CD14-positive monocyte (primary cell): ENCODE measurements at regions not wholly inside any gene's neighbourhood (a gene's known extent, or its start where the extent isn't known, plus 50 kb on each side); places are given as distances from the start of the nearest gene placed in this dataset.

Experiments used
- DNase-seq, 3 donors: peaks; one replicate each; pipeline ENCODE4 v3.0.0-alpha.2; 2011 to 2022
- H2AFZ ChIP-seq: 2 replicates; pipeline ENCODE4 v1.6.0; 2012; ENCODE audit warnings: mild to moderate bottlenecking, low read depth, low read length, inconsistent platforms; ENCODE audit not compliant: insufficient read depth, poor library complexity, severe bottlenecking
- H3K27ac ChIP-seq, 2 donors: 1 replicate in 1 of 2; 2 replicates in 1 of 2; pipeline ENCODE4 v1.5.1; 2012 to 2013; ENCODE audit warnings: low read length in 2 of 2, control low read depth in 1 of 2, inconsistent platforms in 1 of 2, low read depth in 1 of 2, mild to moderate bottlenecking in 1 of 2
- H3K27me3 ChIP-seq, 2 donors: one replicate each; pipeline versions ENCODE4 v1.6.0 to v1.6.1; 2011 to 2013; ENCODE audit warnings: low read length in 2 of 2; ENCODE audit not compliant: control insufficient read depth in 2 of 2, insufficient read depth in 2 of 2
- H3K36me3 ChIP-seq, 2 donors: replicated peaks in 1 of 2; 1 replicate in 1 of 2; 2 replicates in 1 of 2; pipeline versions ENCODE4 v1.5.1 to v1.6.1; 2012 to 2013; ENCODE audit warnings: low read length in 2 of 2, control low read depth in 1 of 2, inconsistent platforms in 1 of 2, mild to moderate bottlenecking in 1 of 2; ENCODE audit not compliant: insufficient read depth in 2 of 2, control insufficient read depth in 1 of 2
- H3K4me1 ChIP-seq, 2 donors: 1 replicate in 1 of 2; 2 replicates in 1 of 2; pipeline versions ENCODE4 v1.5.1 to v1.6.1; 2012 to 2013; ENCODE audit warnings: low read length in 2 of 2, control low read depth in 1 of 2, inconsistent platforms in 1 of 2, mild to moderate bottlenecking in 1 of 2, moderate library complexity in 1 of 2; ENCODE audit not compliant: insufficient read depth in 2 of 2, control insufficient read depth in 1 of 2
- H3K4me2 ChIP-seq: replicated peaks from 2 replicates; pipeline ENCODE3; 2012; ENCODE audit warnings: low read length, moderate library complexity, mild to moderate bottlenecking; ENCODE audit not compliant: poor library complexity, severe bottlenecking; ENCODE audit errors: extremely low read depth
- H3K4me3 ChIP-seq, 3 experiments: fragments of 200-600 bp in 1 of 3; sonication (generic) in 1 of 3; replicated peaks in 1 of 3; 1 replicate in 2 of 3; 2 replicates in 1 of 3; pipeline ENCODE4 v1.5.1; 2011 to 2013; ENCODE audit warnings: low read length in 3 of 3, mild to moderate bottlenecking in 3 of 3, control low read depth in 2 of 3, low read depth in 2 of 3, inconsistent platforms in 1 of 3, moderate library complexity in 1 of 3
- H3K79me2 ChIP-seq: 2 replicates; pipeline ENCODE4 v1.6.0; 2012; ENCODE audit warnings: mild to moderate bottlenecking, control low read depth, inconsistent platforms, low read length, moderate library complexity; ENCODE audit not compliant: insufficient read depth
- H3K9ac ChIP-seq: 2 replicates; pipeline ENCODE4 v1.6.0; 2017; ENCODE audit warnings: low read length, mild to moderate bottlenecking; ENCODE audit not compliant: insufficient read depth, poor library complexity, severe bottlenecking
- H3K9me3 ChIP-seq, 2 donors: replicated peaks in 1 of 2; 1 replicate in 1 of 2; 2 replicates in 1 of 2; pipeline versions ENCODE4 v1.5.1 to v1.6.1; 2012 to 2013; ENCODE audit warnings: low read length in 2 of 2, control low read depth in 1 of 2; ENCODE audit not compliant: control insufficient read depth in 1 of 2, insufficient read depth in 1 of 2
- H4K20me1 ChIP-seq: 2 replicates; pipeline ENCODE4 v1.6.0; 2012; ENCODE audit warnings: mild to moderate bottlenecking, low read length, control low read depth, moderate library complexity; ENCODE audit not compliant: insufficient read depth
- H3K27ac Mint-ChIP-seq, 7 donors: one replicate each; pipeline ENCODE4 v1.8.0; 2020; ENCODE audit warnings: mild to moderate bottlenecking in 7 of 7, mixed read lengths in 7 of 7, moderate library complexity in 6 of 7, inconsistent platforms in 2 of 7
- H3K27me3 Mint-ChIP-seq, 3 donors: one replicate each; pipeline ENCODE4 v1.8.0; 2021 to 2022; ENCODE audit warnings: low read depth in 3 of 3, mild to moderate bottlenecking in 3 of 3, mixed read lengths in 3 of 3, moderate library complexity in 3 of 3, inconsistent platforms in 1 of 3
- H3K36me3 Mint-ChIP-seq, 2 donors: one replicate each; pipeline ENCODE4 v1.8.0; 2020; ENCODE audit warnings: mixed read lengths in 2 of 2, inconsistent platforms in 1 of 2, mild to moderate bottlenecking in 1 of 2
- H3K4me1 Mint-ChIP-seq: one replicate; pipeline ENCODE4 v1.8.0; 2020; ENCODE audit warnings: mild to moderate bottlenecking, mixed read lengths
- H3K4me3 Mint-ChIP-seq, 2 donors: one replicate each; pipeline ENCODE4 v1.8.0; 2020; ENCODE audit warnings: mild to moderate bottlenecking in 2 of 2, mixed read lengths in 2 of 2, moderate library complexity in 1 of 2
- H3K9me3 Mint-ChIP-seq, 7 donors: one replicate each; pipeline ENCODE4 v1.8.0; 2020 to 2022; ENCODE audit warnings: mixed read lengths in 7 of 7, mild to moderate bottlenecking in 6 of 7, moderate library complexity in 6 of 7, inconsistent platforms in 2 of 7
- WGBS: methylation state at CpG from one replicate; pipeline ENCODE4 v1.1.5; 2013; ENCODE audit warnings: missing lambda C conversion rate; ENCODE audit not compliant: insufficient coverage; 5-methylcytosine and 5-hydroxymethylcytosine counted together
- intact Hi-C, 2 donors: fragments of 100-400 bp; cut with micrococcal nuclease; formaldehyde crosslinking; loops; one replicate each; pipeline versions ENCODE4 v1.15.0 to v1.15.1; 2023
- TF ChIP-seq, protein P1 (sequence below): fragments of 200-600 bp; IDR thresholded peaks from one replicate; pipeline ENCODE4 v1.8.0; 2022; ENCODE audit warnings: antibody characterized with exemption, mild to moderate bottlenecking

DNA sequence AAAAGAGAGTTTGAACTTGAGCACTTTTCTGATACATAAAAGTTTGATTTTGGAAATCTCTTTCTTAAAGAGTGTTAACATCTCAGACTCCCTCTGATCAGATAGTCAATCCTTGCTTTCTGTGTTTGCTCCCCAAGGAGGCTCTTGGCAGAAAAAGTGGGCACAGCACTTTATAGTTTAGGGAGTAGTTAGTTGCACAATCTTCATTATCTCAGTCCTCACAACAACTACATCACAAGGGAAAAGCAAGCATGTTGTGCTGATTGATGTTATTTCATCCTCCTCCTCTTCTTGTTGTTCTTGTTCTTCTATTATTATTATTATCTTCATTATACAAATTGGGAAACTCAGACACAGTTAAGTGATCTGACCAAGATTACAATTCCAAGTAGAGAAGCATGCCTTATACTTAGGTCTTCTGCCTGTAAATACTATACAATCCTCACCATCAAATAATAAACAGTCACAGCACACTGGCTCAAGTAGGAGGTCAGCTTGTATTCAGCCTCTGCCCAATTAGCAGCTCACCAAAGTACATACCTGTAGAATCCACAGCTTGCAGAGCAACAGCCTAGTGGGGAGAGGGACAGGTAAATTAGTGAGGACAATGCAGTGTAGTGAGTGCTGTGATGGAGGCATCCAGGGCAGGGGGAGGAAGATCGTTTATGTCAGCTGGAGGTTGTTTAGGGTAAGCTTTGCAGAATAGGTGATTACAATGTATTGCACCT lies 304.1 kb upstream of the MME start:
- Histone ChIP-seq H3K27me3 (no peaks in the 10 kb centered on the region), H3K4me2 (no peak overlapping the region), H2AFZ (no peak overlapping the region), H3K36me3 (no peaks in the 10 kb centered on the region), H3K4me3 (no peak overlapping the region), H4K20me1 (no peaks in the 10 kb centered on the region), H3K9ac (no peak overlapping the region), H3K79me2 (no peaks in the 10 kb centered on the region), H3K4me1 (peaks cover 6 to 7% of the 10 kb centered on the region in 2 donors), H3K9me3 (no peaks in the 10 kb centered on the region), H3K27ac (no peak overlapping the region)
- Mint-ChIP-seq H3K9me3 (peaks cover 0 to 4% (median 0%) of the 10 kb centered on the region in 7 donors), H3K36me3 (no peaks in the 10 kb centered on the region), H3K27me3 (peaks cover 0 to 2% (median 0%) of the 10 kb centered on the region in 3 donors), H3K27ac (no peak overlapping the region), H3K4me1 (peaks cover 11% of the 10 kb centered on the region), H3K4me3 (no peak overlapping the region)
- intact Hi-C loops: no loop called here
- TF ChIP-seq, protein P1, sequence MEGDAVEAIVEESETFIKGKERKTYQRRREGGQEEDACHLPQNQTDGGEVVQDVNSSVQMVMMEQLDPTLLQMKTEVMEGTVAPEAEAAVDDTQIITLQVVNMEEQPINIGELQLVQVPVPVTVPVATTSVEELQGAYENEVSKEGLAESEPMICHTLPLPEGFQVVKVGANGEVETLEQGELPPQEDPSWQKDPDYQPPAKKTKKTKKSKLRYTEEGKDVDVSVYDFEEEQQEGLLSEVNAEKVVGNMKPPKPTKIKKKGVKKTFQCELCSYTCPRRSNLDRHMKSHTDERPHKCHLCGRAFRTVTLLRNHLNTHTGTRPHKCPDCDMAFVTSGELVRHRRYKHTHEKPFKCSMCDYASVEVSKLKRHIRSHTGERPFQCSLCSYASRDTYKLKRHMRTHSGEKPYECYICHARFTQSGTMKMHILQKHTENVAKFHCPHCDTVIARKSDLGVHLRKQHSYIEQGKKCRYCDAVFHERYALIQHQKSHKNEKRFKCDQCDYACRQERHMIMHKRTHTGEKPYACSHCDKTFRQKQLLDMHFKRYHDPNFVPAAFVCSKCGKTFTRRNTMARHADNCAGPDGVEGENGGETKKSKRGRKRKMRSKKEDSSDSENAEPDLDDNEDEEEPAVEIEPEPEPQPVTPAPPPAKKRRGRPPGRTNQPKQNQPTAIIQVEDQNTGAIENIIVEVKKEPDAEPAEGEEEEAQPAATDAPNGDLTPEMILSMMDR: no peak
- no peak for DNase-seq
- WGBS: 100% methylated on average over 1 of the region's 1 CpG

DNA sequence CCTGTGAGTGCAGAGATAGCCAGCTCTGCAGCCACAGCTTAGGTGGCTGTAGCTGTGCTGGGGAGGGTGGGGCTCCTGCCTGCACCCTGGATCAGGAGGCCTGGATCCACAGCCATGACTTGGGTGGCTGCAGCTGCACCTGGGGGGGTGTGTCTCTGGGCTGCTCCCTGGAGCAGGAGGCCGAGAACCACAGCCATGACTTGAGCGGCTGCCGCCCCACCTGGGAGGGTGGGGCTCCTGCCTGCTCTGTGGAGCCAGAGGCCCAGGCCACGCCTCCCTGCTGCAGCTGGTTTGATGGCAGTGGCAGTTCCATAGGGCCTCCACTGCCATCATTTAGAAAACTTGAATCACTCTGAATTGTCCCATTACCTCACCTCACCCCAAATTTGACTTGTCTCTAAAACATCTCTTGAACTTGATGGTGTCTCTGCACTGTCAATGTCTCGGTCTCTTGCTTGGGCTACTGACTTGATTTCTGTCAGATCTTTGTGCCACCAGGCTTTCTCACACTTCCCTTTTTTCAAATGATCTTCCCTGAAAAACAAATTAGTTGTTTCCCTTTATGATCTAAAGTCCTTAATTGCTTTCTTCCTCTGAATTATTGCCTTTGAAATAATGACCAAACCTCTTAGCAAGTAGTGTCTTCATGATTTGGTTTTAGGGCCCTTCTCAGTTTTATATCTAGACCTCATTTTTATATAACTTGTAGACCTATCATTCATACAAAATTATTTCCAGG lies 313.2 kb upstream of the MME start:
- no peaks in the 10 kb centered on the region for H3K27me3 ChIP-seq
- no peaks in the 10 kb centered on the region for H3K9me3 ChIP-seq
- Mint-ChIP-seq H3K4me1 (peaks cover 9% of the 10 kb centered on the region), H3K27ac (peak overlapping the region in 2 of 7 donors; percentile 10 to 47), H3K4me3 (peak overlapping the region in 1 of 2 donors; percentile 61), H3K36me3 (no peaks in the 10 kb centered on the region), H3K9me3 (peaks cover 0 to 7% (median 2%) of the 10 kb centered on the region in 7 donors), H3K27me3 (peaks cover 0 to 1% (median 0%) of the 10 kb centered on the region in 3 donors)
- H3K79me2 ChIP-seq: no peaks in the 10 kb centered on the region
- H3K4me2 ChIP-seq: no peak overlapping the region
- peak in 1 of 3 donors; percentile 19 for DNase-seq
- peak overlapping the region in 1 of 3 experiments; percentile 3 for H3K4me3 ChIP-seq
- 61% methylated on average over 2 of the region's 5 CpGs for WGBS
- peak overlapping the region in 1 of 2 donors; percentile 7 for H3K27ac ChIP-seq
- no peaks in the 10 kb centered on the region for H4K20me1 ChIP-seq
- TF ChIP-seq, protein P1: no peak
- intact Hi-C loops: no loop called here
- H3K9ac ChIP-seq: no peak overlapping the region
- H3K4me1 ChIP-seq: peaks cover 7 to 12% of the 10 kb centered on the region in 2 donors
- no peaks in the 10 kb centered on the region for H3K36me3 ChIP-seq
- H2AFZ ChIP-seq: peak overlapping the region; percentile 33
